ENCODE measurements at regions not wholly inside any gene's neighbourhood (a gene's known extent, or its start where the extent isn't known, plus 50 kb on each side); places are given as distances from the start of the nearest gene placed in this dataset.
A peak's percentile ranks its signal among the peaks of the same experiment; 100 is the strongest.

DNA sequence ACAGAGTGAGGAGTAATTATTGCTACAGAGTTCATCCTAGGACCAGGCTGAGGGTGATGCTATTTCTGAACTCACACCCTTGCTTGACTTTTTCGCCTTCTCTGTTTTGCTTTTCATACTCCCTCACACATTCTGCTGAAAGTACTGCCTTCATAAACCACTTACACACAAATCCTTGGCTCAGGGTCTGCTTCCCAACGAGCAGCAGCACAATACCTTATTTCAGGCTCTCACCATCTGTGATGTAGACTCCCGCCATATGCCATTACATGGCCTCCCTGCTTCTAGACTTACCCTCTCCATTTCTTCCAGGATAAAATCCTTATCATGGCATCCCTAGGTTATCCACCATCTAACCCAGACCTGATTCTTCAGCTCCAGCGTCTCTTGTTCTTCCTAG lies 321.3 kb upstream of the SPTLC3 start:
- Mint-ChIP-seq H3K27me3 (ENCODE audit: unreplicated experiment) (no peaks in the 10 kb centered on the region), H3K4me3 (ENCODE audit: unreplicated experiment) (no peak overlapping the region), H3K9me3 (ENCODE audit: unreplicated experiment) (peaks cover 2% of the 10 kb centered on the region), H3K4me1 (ENCODE audit: low read depth, unreplicated experiment) (peaks cover 7% of the 10 kb centered on the region), H3K27ac (ENCODE audit: unreplicated experiment) (peak overlapping the region; percentile 16), H3K36me3 (ENCODE audit: unreplicated experiment) (no peaks in the 10 kb centered on the region)
- no peak for DNase-seq
- TF ChIP-seq, protein P1, sequence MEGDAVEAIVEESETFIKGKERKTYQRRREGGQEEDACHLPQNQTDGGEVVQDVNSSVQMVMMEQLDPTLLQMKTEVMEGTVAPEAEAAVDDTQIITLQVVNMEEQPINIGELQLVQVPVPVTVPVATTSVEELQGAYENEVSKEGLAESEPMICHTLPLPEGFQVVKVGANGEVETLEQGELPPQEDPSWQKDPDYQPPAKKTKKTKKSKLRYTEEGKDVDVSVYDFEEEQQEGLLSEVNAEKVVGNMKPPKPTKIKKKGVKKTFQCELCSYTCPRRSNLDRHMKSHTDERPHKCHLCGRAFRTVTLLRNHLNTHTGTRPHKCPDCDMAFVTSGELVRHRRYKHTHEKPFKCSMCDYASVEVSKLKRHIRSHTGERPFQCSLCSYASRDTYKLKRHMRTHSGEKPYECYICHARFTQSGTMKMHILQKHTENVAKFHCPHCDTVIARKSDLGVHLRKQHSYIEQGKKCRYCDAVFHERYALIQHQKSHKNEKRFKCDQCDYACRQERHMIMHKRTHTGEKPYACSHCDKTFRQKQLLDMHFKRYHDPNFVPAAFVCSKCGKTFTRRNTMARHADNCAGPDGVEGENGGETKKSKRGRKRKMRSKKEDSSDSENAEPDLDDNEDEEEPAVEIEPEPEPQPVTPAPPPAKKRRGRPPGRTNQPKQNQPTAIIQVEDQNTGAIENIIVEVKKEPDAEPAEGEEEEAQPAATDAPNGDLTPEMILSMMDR (IDR thresholded peaks at IDR 0.05; ENCODE audit: partially characterized antibody, unreplicated experiment), result no peak

DNA sequence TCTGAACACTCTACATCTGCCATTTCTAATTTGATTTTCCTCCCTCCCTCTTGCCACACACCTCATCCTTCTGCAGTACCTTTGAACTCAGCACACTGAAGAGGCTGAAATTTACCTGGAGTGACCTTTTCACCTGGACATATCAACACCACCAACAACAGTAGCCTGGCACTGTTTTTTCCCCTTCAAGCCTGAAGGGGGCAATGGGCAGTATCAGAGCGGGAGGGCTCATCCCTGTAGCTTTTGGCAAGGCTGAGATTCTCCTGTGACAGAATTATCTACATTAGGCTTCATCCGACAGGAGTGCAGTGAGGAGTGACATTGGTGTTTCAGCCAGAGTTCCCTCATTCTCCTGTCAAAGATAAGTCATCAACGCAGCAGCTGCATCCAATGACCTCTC lies 312.8 kb upstream of the SPTLC3 start:
- H3K4me1 Mint-ChIP-seq (ENCODE audit: low read depth, unreplicated experiment), result peaks cover 11% of the 10 kb centered on the region
- H3K9me3 Mint-ChIP-seq (ENCODE audit: unreplicated experiment), result peaks cover 1% of the 10 kb centered on the region
- H3K4me3 Mint-ChIP-seq (ENCODE audit: unreplicated experiment), result no peak overlapping the region
- DNase-seq, result no peak
- TF ChIP-seq, protein P1 (IDR thresholded peaks at IDR 0.05; ENCODE audit: partially characterized antibody, unreplicated experiment), result no peak
- H3K36me3 Mint-ChIP-seq (ENCODE audit: unreplicated experiment), result no peaks in the 10 kb centered on the region
- no peaks in the 10 kb centered on the region for H3K27me3 Mint-ChIP-seq (ENCODE audit: unreplicated experiment)
- no peak overlapping the region for H3K27ac Mint-ChIP-seq (ENCODE audit: unreplicated experiment)

DNA sequence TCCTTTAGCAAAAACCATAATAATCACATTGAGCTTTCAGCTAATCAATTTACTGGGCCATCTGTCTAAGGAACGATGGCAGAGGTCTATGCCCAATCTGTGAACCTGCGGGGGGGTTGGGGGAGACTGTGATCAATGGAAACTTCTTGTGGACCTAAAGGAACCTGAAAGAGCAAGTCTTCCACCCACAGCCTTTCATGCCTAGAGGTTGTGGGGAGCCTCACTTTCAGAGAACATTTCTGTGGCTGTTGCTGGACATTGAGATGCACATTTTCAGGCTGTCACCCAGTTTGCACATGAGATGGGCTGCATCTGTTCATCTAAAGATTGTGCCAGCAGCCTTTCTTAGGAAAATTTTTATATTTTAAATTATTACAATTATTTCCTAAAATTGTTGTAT lies 310.0 kb upstream of the SPTLC3 start:
- H3K9me3 Mint-ChIP-seq (ENCODE audit: unreplicated experiment), result no peaks in the 10 kb centered on the region
- no peaks in the 10 kb centered on the region for H3K27me3 Mint-ChIP-seq (ENCODE audit: unreplicated experiment)
- no peak overlapping the region for H3K27ac Mint-ChIP-seq (ENCODE audit: unreplicated experiment)
- peaks cover 9% of the 10 kb centered on the region for H3K4me1 Mint-ChIP-seq (ENCODE audit: low read depth, unreplicated experiment)
- no peak for DNase-seq
- H3K36me3 Mint-ChIP-seq (ENCODE audit: unreplicated experiment), result no peaks in the 10 kb centered on the region
- H3K4me3 Mint-ChIP-seq (ENCODE audit: unreplicated experiment), result no peak overlapping the region
- TF ChIP-seq, protein P1 (IDR thresholded peaks at IDR 0.05; ENCODE audit: partially characterized antibody, unreplicated experiment), result no peak

DNA sequence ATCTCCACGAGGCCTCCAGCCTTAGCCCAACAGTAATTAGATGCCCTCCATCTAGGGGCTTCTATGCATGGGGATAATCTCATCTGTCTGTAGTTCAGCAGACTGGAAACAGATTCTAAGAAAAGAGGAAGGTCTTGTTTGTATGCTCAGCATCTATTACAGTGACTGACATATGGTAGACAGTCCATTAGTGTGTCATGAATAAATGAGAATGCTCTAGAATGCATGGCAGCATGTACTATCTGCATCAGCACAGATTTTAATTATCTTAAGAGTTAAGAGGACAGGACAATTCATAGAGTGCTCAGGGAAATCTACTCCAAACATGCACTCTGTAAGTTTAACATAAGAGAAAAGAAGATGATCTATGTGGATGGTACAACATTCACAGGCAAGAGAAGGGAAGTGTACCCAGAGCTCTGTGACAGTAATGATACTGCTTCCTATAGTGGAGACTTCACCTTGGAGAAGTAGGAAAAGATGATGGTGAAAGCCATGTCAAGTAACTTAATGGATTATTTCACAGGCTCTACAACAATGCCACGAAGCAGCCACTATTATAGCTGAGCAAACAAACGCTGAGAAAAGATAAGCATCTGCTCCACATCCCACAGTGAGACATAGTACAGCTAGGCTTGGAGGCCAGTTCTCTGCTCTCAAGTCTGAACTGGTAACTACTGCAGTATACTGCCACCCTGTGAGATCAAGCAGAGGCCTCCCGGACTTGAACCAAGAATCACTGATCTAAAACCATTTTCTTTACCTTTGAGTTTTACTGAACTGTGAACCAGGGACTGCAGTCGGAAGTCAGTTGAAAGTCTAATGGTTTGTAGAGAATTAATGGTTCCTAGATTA lies 309.2 kb upstream of the SPTLC3 start:
- peaks cover 9% of the 10 kb centered on the region for H3K4me1 Mint-ChIP-seq (ENCODE audit: low read depth, unreplicated experiment)
- H3K9me3 Mint-ChIP-seq (ENCODE audit: unreplicated experiment), result no peaks in the 10 kb centered on the region
- H3K4me3 Mint-ChIP-seq (ENCODE audit: unreplicated experiment), result no peak overlapping the region
- no peaks in the 10 kb centered on the region for H3K27me3 Mint-ChIP-seq (ENCODE audit: unreplicated experiment)
- H3K27ac Mint-ChIP-seq (ENCODE audit: unreplicated experiment), result peak overlapping the region; percentile 1
- no peaks in the 10 kb centered on the region for H3K36me3 Mint-ChIP-seq (ENCODE audit: unreplicated experiment)
- no peak for DNase-seq
- TF ChIP-seq, protein P1 (IDR thresholded peaks at IDR 0.05; ENCODE audit: partially characterized antibody, unreplicated experiment), result no peak

DNA sequence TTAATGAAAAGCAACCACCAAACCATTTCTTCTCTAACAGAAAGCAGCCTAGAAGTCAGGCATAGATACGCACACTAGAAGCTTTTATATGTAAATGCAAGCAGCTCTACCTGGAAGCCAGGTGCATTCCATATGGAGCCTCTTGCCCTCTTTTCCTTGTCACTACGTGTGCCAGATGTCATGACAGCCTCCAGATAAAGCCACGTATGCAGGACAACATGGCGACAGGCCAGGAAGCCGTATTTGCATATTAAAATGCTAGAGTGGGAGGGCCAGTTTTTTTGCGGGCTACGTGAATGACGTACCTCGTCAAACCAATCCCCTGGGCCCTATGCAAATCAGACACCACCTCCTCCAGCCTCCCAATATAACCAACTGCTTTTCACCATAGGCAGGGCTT lies 308.1 kb upstream of the SPTLC3 start:
- TF ChIP-seq, protein P1 (IDR thresholded peaks at IDR 0.05; ENCODE audit: partially characterized antibody, unreplicated experiment), result no peak
- no peaks in the 10 kb centered on the region for H3K9me3 Mint-ChIP-seq (ENCODE audit: unreplicated experiment)
- H3K36me3 Mint-ChIP-seq (ENCODE audit: unreplicated experiment), result no peaks in the 10 kb centered on the region
- H3K27ac Mint-ChIP-seq (ENCODE audit: unreplicated experiment), result no peak overlapping the region
- H3K4me3 Mint-ChIP-seq (ENCODE audit: unreplicated experiment), result no peak overlapping the region
- H3K27me3 Mint-ChIP-seq (ENCODE audit: unreplicated experiment), result no peaks in the 10 kb centered on the region
- peaks cover 9% of the 10 kb centered on the region for H3K4me1 Mint-ChIP-seq (ENCODE audit: low read depth, unreplicated experiment)
- DNase-seq, result no peak
